ENCODE measurements at regions not wholly inside any gene's neighbourhood (a gene's known extent, or its start where the extent isn't known, plus 50 kb on each side); places are given as distances from the start of the nearest gene placed in this dataset.

GRCh38 chr13:80250213-80250810 is 90.6 kb downstream of the SPRY2 start:
- Histone ChIP-seq H3K4me2 (no peak overlapping the region), H3K79me2 (replicated peaks; ENCODE audit: insufficient read depth) (no peaks in the 10 kb centered on the region), H3F3A (replicated peaks; ENCODE audit: low read depth) (no peaks in the 10 kb centered on the region), H3K4me1 (ENCODE audit: insufficient read depth) (peaks cover 1% of the 10 kb centered on the region; the same call in 1 of the 2 replicates), H2AFZ (no peak overlapping the region), H3K27ac (ENCODE audit: low read depth) (no peak overlapping the region), H3K9me2 (ENCODE audit: insufficient read depth) (0 out of 2 replicates have a peak, but pooled peaks cover 4% of the 10 kb centered on the region), H4K20me1 (replicated peaks; ENCODE audit: insufficient read depth) (no peaks in the 10 kb centered on the region), H3K4me3 (no peak overlapping the region), H3K36me3 (ENCODE audit: insufficient read depth) (no peaks in the 10 kb centered on the region), H3K27me3 (ENCODE audit: insufficient read depth) (no peaks in the 10 kb centered on the region)
- Mint-ChIP-seq H3K27ac (no peak overlapping the region), H3K4me3 (no peak overlapping the region), H3K4me1 (peaks cover 1% of the 10 kb centered on the region; the same call in 2 of the 3 replicates), H3K27me3 (ENCODE audit: insufficient read depth, low read depth, poor library complexity) (no peaks in the 10 kb centered on the region), H3K36me3 (ENCODE audit: low read depth) (no peaks in the 10 kb centered on the region), H3K9me3 (no peaks in the 10 kb centered on the region; the same call in 2 of the 3 replicates)
- ATAC-seq = no peak
- TF ChIP-seq ZNF331 (CRISPR knock-in tag; IDR thresholded peaks at IDR 0.05; ENCODE audit: low read depth) (no peak), JUNB (IDR thresholded peaks at IDR 0.05; ENCODE audit: unreplicated experiment) (no peak), STAT1 (IDR thresholded peaks at IDR 0.05; ENCODE audit: unreplicated experiment) (no peak), CREB1 (CRISPR knock-in tag; IDR thresholded peaks at IDR 0.05; ENCODE audit: low read depth) (no peak), EZH2phosphoT487 (IDR thresholded peaks at IDR 0.05; ENCODE audit: unreplicated experiment) (no peak), POLR2AphosphoS5 (IDR thresholded peaks at IDR 0.05; ENCODE audit: low read depth) (no peak), ZNF114 (CRISPR knock-in tag; IDR thresholded peaks at IDR 0.05) (no peak), EZH2 (IDR thresholded peaks at IDR 0.05; ENCODE audit: low read depth, unreplicated experiment) (no peak), NANOG (IDR thresholded peaks at IDR 0.05; ENCODE audit: borderline replicate concordance) (no peak), ZNF462 (CRISPR knock-in tag; IDR thresholded peaks at IDR 0.05) (no peak)
- TF ChIP-seq, protein P1, sequence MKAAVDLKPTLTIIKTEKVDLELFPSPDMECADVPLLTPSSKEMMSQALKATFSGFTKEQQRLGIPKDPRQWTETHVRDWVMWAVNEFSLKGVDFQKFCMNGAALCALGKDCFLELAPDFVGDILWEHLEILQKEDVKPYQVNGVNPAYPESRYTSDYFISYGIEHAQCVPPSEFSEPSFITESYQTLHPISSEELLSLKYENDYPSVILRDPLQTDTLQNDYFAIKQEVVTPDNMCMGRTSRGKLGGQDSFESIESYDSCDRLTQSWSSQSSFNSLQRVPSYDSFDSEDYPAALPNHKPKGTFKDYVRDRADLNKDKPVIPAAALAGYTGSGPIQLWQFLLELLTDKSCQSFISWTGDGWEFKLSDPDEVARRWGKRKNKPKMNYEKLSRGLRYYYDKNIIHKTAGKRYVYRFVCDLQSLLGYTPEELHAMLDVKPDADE (IDR thresholded peaks at IDR 0.05) = no peak
- TF ChIP-seq, protein P2, sequence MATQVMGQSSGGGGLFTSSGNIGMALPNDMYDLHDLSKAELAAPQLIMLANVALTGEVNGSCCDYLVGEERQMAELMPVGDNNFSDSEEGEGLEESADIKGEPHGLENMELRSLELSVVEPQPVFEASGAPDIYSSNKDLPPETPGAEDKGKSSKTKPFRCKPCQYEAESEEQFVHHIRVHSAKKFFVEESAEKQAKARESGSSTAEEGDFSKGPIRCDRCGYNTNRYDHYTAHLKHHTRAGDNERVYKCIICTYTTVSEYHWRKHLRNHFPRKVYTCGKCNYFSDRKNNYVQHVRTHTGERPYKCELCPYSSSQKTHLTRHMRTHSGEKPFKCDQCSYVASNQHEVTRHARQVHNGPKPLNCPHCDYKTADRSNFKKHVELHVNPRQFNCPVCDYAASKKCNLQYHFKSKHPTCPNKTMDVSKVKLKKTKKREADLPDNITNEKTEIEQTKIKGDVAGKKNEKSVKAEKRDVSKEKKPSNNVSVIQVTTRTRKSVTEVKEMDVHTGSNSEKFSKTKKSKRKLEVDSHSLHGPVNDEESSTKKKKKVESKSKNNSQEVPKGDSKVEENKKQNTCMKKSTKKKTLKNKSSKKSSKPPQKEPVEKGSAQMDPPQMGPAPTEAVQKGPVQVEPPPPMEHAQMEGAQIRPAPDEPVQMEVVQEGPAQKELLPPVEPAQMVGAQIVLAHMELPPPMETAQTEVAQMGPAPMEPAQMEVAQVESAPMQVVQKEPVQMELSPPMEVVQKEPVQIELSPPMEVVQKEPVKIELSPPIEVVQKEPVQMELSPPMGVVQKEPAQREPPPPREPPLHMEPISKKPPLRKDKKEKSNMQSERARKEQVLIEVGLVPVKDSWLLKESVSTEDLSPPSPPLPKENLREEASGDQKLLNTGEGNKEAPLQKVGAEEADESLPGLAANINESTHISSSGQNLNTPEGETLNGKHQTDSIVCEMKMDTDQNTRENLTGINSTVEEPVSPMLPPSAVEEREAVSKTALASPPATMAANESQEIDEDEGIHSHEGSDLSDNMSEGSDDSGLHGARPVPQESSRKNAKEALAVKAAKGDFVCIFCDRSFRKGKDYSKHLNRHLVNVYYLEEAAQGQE (IDR thresholded peaks at IDR 0.05; ENCODE audit: unreplicated experiment) = no peak
- TF ChIP-seq, protein P3, sequence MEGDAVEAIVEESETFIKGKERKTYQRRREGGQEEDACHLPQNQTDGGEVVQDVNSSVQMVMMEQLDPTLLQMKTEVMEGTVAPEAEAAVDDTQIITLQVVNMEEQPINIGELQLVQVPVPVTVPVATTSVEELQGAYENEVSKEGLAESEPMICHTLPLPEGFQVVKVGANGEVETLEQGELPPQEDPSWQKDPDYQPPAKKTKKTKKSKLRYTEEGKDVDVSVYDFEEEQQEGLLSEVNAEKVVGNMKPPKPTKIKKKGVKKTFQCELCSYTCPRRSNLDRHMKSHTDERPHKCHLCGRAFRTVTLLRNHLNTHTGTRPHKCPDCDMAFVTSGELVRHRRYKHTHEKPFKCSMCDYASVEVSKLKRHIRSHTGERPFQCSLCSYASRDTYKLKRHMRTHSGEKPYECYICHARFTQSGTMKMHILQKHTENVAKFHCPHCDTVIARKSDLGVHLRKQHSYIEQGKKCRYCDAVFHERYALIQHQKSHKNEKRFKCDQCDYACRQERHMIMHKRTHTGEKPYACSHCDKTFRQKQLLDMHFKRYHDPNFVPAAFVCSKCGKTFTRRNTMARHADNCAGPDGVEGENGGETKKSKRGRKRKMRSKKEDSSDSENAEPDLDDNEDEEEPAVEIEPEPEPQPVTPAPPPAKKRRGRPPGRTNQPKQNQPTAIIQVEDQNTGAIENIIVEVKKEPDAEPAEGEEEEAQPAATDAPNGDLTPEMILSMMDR (conservative IDR thresholded peaks at IDR 0.05; ENCODE audit: low read depth in 2 of 2) = no peak
- DNase-seq (ENCODE audit: low spot score) = no peak

All from GM23338 (cell line).